IgD-negative memory B cell (primary cell): ENCODE measurements at regions not wholly inside any gene's neighbourhood (a gene's known extent, or its start where the extent isn't known, plus 50 kb on each side); places are given as distances from the start of the nearest gene placed in this dataset.

Experiments used
- H3K27ac Mint-ChIP-seq, 3 donors: one replicate each; pipeline ENCODE4 v1.8.0; 2020 to 2022; ENCODE audit warnings: mild to moderate bottlenecking in 3 of 3, mixed read lengths in 3 of 3, moderate library complexity in 1 of 3
- H3K27me3 Mint-ChIP-seq: one replicate; pipeline ENCODE4 v1.8.0; 2021; ENCODE audit warnings: mixed read lengths
- H3K36me3 Mint-ChIP-seq: one replicate; pipeline ENCODE4 v1.8.0; 2020; ENCODE audit warnings: mild to moderate bottlenecking, mixed read lengths
- H3K4me1 Mint-ChIP-seq, 3 donors: one replicate each; pipeline ENCODE4 v1.8.0; 2020 to 2022; ENCODE audit warnings: mixed read lengths in 3 of 3, mild to moderate bottlenecking in 1 of 3
- H3K4me3 Mint-ChIP-seq, 4 donors: one replicate each; pipeline ENCODE4 v1.8.0; 2020 to 2022; ENCODE audit warnings: mild to moderate bottlenecking in 4 of 4, mixed read lengths in 4 of 4, moderate library complexity in 3 of 4
- H3K9me3 Mint-ChIP-seq, 3 donors: one replicate each; pipeline ENCODE4 v1.8.0; 2020 to 2021; ENCODE audit warnings: mixed read lengths in 3 of 3, mild to moderate bottlenecking in 1 of 3

- Mint-ChIP-seq H3K27me3 (no peaks in the 10 kb centered on the region), H3K4me3 (no peak overlapping the region), H3K9me3 (no peaks in the 10 kb centered on the region), H3K36me3 (no peaks in the 10 kb centered on the region), H3K27ac (no peak overlapping the region), H3K4me1 (peaks cover 5 to 13% (median 5%) of the 10 kb centered on the region in 3 donors)
These were observed 54.7 kb upstream of the ITPKB start for GRCh38 chr1:226793620-226794276.

GRCh38 chr1:226792368-226792767 is 53.3 kb upstream of the ITPKB start:
- Mint-ChIP-seq H3K9me3 (no peaks in the 10 kb centered on the region), H3K27ac (no peak overlapping the region), H3K27me3 (no peaks in the 10 kb centered on the region), H3K4me1 (peaks cover 0 to 7% (median 0%) of the 10 kb centered on the region in 3 donors), H3K4me3 (no peak overlapping the region), H3K36me3 (no peaks in the 10 kb centered on the region)

DNA sequence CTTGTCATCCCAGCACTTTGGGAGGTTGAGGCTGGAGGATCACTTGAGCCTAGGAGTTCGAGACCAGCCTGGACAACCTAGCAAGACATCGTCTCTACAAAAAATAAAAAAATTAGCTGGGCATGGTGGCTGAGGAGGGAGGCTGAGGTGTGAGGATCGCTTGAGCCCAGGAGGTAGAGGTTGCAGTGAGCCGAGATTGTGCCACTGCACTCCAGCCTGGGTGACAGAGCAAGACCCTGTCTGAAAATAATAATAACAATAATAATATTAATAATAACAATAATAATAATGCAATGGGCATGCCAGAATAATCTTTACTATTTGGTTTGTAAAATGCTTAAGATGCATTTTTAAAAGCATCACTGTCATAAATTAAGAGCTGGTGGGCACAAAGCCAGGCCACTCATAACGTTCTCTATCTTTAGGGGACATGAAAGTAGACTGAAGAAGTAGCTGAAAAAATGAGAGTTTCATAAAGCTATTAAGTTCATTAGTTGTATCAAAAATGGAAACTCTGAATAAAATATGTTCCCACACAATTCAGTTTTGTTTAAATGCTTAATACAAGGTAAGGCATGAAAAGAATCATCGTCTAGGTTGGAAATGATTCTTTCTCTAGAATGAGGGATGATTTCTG is 51.6 kb upstream of the ITPKB start:
- Mint-ChIP-seq H3K27ac (no peak overlapping the region), H3K36me3 (no peaks in the 10 kb centered on the region), H3K4me1 (peaks cover 0 to 6% (median 0%) of the 10 kb centered on the region in 3 donors), H3K27me3 (no peaks in the 10 kb centered on the region), H3K9me3 (no peaks in the 10 kb centered on the region), H3K4me3 (no peak overlapping the region)

DNA sequence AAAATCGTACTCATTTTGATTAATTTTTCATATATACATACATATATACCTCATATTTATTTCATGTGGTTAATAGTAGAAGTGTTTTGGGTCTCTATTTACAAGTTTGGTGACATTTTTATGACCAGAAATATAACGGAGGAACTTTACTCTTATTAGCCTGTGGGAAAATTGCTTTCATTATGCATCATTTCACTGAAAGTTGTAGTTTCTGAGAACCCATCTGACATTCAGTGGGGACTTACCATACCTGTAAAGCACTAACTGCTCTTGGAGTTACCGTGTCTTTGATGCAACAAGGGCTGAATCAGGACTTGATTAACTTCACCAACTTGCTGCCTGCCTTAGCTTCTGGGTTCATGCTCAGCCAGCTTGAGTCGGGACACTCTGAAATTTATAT is 49.9 kb upstream of the ITPKB start:
- Mint-ChIP-seq H3K4me3 (no peak overlapping the region), H3K4me1 (peaks cover 0 to 6% (median 0%) of the 10 kb centered on the region in 3 donors), H3K27me3 (no peaks in the 10 kb centered on the region), H3K9me3 (no peaks in the 10 kb centered on the region), H3K36me3 (no peaks in the 10 kb centered on the region), H3K27ac (no peak overlapping the region)
